Kidney glomerular epithelial cell (primary cell): ENCODE measurements at regions not wholly inside any gene's neighbourhood (a gene's known extent, or its start where the extent isn't known, plus 50 kb on each side); places are given as distances from the start of the nearest gene placed in this dataset.
A peak's percentile ranks its signal among the peaks of the same experiment; 100 is the strongest.

Experiments
- DNase-seq: peaks from one replicate; lab custom pipeline; 2025; lab: John Stamatoyannopoulos, UW

DNA sequence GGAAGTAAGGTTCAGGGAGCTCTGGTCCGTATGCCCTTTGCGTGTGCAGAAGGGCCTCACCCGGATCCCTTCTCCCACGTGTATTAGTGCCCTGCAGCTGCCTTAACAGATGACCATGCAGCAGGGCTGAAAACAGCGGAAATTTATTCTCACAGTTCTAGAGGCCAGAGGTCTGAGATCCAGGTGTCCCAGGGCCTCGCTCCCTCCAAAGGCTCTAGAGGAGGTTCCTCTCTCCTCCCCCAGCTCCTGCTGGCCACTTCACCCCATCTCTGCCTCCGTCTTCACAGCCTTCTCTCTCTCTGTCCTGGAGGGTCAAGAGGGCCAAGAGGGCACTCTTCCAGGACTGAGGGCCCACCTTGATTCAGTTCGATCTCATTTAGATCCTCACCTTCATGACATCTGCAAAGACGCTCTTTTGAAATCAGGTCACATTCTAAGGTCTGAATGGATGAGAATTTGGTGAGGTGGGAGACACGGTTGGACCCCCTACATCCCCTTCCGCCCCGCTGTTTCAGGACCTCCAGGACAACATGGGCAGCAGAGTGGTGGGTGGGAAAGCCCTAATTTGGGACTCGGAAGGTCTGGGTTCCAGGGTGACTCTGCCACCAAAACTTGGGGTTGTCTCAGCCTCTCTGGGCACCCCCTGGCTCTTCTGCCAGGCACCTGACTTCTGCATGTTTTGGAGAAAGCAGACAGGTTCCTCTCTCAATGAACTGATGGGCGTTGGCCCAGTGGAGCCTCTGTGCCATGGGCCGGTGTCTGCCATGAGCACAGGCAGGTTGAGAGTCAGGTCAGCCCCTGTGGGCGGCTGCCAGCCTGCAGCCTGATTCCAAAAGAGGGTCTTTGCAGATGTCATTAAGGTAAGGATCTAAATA lies 361.2 kb downstream of the SEC14L1 start:
- no peak for DNase-seq

DNA sequence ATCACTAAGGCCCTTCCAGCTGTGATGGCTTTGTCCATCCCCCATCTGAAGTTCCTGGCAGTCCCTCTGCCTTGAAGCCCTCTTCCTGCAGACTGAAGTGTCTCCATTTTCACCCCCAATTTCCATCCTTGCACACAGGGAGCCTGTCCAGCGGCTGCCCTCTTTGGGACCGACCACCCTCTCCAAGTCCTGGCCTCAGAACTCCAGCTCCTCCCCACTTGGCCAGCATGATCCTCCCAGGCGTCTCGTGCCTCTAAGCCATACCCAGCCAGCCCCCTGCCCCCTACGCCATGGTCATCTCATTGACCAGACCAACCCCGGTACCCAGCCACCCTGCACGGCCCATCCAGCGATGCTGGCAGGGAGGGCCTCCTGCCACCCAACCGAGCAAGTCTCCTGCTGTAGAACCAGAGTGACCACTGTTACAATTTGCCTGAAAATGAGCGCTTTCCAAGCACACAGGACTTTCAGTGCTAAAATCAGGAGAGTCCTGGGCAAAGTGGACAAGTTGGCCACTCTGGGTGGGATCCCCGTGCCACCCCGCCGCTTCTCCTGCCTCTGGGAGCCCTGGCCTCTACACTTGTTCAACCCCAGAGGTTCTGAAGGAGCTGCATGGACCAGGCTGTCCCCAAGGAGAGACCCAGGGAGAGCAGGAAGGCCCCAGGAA lies 362.0 kb downstream of the SEC14L1 start:
- DNase-seq = no peak

DNA sequence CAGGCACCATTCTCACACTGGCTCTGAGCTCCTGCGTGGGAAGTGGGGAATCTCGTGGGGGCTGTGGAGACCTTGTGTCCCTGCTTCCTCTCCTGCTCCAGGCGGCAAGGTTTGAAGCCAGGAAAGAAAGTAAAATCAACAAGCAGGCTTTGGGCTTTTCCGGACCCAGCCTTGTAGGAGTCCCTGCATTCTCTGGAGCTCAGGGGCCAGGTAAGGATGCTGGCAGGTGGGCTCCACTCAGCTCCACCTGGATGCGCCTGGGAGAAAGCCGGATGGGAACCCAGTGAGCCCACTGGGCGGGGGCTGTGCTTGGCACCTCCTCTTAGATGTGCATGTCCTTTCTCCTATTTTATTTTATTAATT lies 362.5 kb downstream of the SEC14L1 start:
- no peak for DNase-seq

DNA sequence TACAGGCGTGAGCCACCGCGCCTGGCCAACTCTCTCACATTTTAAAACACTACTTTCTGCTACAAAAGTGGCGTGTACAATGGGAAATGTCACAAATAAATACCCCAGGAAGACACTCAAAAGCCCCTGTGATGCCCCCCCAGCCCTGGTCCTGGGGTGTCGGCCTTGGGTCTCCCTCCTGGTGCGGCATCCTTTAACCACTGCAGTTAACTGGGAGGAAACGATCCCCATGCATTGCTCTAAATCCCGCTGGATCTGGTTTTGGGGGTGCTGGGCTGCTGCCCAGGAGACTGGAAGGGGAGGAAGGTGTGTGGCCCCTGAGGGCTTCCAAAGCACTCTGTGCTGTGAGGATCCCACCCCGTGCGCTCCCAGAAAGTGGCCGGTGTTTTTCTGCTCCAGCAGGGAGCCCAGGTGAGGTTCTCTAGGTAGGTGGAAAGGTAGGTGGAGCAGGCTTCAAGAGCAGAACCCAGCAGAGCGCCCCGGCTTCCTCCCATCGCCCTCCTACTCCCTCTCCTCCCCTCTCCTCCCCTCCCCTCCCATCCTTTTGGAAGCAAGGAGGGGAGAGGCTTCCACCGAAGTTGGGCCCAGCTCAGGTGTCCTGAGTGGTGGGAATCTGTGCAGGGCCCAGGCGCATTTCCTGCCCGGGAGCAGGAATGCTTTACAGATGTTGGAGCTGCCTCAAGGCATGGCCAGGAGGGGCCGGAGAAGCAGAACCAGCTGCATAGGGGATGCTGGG lies 363.3 kb downstream of the SEC14L1 start:
- no peak for DNase-seq

DNA sequence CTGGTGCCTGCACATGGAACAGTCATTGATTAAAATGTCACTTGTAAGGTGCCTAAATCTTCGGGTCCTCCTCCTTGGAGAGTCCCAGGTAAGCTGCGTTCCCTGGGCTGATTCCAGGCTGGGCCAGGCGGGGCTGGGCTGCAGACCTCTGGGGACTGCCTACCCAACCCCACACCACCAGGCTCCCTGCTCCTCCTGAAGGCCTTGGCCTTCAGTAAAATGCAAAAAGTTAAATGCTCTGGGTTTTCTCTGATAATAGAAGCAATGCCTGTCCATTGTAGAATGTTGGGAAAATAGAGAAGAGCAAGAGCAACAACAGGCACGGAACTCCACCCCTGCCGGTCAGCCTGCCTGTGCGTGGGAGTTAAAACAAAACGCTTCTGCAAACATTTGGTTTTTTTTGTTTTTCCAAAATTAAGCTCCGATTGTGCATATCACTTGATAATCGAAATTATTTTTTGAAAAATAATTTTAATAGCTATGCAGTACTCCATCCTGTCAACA lies 363.9 kb downstream of the SEC14L1 start:
- DNase-seq = no peak

DNA sequence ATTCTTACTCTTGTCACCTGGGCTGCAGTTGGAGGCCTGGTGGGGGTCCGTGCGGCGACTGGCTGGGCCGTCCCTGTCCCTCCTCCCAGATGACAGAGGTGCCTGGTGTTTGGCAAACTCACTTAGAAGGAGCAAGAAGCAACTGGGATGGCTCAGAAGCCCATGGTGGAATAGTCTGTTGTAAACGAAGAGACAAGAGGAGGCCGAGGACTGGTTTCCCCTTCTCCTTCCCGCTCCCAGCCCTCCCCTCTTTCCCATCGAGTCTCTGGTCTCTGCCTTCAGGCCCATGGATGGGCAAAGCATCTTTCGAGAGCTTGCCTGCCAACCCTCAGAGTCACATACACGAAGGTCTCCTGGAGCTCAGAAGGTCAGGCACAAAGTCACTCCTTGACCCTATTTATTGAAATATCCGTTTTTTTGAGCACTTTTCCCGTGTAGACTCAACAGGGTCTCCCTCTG lies 364.4 kb downstream of the SEC14L1 start:
- no peak for DNase-seq

DNA sequence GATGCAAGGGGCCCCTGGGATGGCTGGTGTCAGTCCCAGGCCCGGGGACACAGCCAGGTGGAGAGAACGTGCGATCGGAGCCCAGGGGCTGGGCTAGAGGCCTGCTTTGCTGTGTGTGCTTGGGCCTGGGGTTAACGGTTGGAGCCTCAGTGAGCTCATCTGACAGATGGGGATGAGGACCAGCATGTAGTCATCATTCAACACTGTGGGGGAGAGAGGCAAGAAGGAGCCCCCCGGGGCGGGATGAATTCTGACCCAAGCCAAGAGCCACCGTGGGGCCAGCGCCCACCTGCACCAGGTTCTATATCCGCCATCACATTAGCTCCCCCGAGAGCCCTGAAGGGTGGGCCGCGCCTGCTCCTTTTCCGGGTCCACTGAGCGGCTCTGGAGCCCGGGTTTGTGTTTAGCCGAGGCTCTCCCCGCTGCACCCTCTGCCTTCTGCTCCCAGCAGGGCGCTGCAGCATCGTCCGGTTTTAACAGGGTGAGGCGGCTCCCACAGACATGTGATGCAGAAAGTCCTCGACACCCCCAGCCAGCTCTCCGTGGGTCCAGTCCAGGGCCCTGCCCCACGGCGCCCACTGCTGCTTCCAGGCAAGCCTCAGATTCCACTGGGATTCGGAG lies 365.7 kb downstream of the SEC14L1 start:
- DNase-seq = no peak

DNA sequence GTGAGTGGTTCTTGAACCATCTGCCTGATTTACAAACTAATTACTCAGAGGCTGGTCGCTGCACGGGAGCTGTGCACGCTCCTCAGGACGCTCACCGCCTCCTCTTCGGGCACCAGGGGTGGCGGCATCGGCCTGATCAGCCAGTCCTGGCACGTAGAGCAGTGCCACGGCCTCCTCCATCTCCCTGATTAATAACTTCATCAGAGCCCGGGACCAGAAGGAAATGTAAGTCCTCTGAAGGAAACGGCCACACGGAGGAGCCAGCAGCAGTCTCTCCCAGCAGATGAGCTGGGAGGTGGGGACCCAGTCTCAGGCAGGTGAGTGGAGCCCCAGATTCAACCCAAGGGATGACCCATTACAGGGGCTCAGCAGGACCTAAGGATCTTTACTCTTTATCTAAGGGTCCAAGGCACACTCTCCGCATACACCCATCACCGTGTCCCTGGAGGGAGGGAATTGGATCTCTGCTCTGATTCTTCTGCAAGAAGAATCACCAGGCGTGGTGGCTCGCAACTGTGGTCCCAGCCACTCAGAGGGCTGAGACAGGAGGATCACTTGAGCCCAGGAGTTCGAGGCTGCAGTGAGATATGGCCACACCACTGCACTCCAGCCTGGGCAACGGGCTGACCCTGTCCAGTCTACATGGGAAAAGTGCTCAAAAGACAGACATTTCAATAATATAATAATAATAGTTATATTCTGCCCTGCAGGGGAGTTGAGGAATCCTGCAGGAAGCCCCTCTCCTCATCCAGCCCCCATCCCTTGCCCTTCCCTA lies 366.5 kb downstream of the SEC14L1 start:
- DNase-seq = no peak

DNA sequence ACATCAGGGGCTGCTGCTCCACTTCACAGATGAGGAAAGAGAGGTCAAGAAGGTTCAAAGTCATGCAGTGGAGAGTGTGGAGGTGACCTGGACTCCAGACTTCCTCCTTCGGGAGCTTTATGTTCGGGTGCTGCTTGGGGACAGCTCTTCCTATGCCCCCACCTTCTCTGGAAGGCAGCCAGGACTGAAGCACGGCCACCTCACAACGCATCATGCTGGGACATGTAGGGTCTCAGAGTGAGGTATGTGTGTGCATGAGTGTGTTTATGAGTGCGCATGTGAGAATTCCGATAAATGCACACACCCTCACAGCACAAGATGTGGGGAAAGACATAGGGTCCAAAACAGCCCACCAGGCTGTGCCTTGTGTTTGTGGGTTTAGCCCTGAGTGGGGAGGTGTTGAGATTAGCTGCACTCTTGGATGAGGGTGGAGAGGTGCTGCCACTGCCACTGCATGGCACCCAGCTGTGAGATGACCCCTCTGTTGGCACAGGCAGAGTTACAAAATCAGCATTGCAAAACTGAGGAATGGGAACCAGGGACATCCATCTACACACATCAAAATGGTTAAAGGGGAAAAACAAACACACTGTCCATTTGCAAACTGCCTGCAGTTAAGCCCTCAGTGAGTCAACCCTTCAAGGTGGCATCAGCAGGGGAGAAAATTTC lies 367.4 kb downstream of the SEC14L1 start:
- DNase-seq = no peak

DNA sequence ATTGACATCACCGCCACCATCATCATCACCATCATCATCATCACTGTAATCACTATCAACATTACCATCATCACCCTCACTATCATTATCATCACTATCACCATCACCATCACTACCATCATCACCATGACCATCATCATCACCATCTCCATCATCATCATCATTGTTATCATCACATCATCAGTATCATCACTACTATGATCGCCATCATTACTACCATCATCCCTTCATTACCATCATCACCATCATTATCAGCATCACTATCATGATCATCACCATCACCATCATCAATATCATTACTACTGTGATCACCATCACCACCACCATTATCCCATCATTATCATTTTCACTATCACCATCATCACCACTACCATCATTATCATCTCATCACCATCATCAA lies 368.3 kb downstream of the SEC14L1 start:
- DNase-seq = no peak

DNA sequence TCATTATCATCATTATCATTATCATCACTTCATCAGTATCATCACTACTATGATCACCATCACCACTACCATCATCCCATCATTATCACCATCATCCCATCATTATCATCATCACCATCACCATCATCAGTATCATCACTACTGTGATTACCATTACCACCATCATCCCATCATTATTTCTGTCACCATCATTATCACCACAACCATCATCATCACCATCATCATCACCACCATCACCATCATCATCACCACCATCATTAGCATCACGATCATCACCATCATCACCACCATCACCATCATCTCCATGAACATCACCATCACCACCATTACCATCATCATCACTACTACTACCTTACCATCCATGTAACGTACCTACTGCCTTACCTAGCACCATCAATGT lies 368.8 kb downstream of the SEC14L1 start:
- DNase-seq = no peak

DNA sequence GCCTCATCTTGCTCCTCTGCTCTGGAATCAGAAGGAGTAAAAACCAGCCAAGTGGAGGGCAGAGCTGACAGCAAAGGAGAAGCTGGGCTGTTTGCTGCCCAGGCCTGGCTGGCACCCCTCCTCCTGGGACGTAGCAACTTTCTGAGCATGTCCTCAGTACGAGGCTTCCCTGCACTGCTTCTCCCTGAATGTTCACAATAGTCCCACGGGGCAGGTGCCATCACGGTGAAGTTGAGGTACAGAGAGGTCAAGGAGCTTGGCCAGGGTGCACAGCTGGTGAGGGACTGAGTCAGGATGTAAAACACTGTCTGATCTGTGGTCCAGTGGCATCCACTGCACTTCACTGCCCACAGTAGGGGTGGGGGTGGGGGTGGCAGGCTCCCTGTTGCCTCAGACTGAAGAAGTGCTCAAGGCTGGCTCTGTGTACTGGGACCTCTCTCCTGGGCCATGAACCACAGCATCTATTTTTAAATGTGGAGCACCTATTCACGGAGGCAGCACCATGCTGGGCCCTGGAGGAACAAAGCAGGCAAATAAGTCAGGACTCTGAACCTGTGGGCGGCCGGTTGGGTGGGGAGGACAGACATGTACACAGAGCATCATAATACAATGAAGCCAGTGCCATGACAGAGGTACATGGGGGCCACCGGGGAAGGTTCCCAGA lies 369.5 kb downstream of the SEC14L1 start:
- DNase-seq = no peak

DNA sequence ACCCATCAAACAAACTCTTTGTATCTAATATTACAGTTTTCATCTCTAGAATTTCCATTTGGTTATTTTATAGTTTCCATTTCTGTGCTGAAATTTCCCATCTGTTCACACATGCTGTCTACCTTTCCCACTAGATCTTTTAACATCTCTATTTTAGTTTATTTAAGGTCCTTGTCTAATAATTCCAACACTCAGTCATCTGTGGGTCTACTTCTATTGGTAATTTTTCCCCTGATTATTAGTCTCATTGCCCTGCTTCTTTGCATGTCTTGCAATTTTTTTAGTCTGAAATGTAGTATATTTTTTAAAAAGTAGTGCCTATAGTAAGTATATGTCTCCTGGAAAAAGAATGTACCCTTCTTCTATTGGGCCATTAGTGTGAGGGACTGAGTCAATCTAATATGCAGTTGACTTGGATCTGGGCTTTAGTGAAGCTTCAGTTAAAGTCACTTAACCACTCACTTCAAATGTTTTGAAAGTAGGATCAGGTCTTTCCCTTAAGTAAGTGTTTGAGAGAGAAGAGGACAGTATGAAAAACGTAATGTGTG lies 370.8 kb downstream of the SEC14L1 start:
- no peak for DNase-seq

DNA sequence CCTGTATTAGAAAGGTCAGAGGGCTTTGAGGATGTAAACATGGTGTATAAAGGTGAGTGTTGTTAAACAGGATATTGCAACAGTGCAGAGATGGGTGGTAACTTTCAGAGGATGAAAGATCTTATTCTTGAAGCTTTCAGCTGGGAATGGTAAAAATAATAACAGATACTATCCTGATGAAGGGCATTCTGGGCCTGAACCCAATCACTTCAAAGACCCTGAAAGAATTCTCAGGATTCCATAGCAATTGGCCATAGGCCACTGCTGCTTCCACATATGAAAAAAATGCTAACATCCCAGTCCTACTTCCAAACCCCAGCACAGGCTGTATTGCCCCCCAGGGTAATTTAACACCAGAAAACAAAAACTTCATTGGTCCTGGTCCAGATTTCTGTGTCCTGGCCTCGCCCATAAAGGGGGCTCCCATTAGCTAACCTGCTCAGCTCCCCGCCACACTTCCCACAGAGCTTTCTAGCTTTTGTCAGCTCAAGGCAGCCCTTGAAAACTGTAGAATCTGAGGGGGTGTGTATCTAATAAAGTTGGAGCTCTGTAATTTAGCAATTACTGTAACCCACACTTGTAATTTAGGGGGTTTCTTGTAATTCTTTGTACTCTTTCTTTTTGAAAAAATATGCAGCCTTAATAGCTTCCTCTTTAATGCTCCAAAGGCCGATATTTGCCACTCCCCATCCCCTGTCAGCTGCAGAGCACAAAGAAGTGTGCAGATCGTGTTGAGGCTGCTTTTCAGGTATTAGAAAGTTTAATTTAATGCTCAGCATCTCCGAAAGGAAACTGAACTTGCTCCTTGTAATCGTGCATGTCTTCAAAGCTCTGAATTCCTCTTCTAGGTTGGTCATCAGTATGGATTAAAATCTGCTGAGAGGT lies 371.5 kb downstream of the SEC14L1 start:
- no peak for DNase-seq

DNA sequence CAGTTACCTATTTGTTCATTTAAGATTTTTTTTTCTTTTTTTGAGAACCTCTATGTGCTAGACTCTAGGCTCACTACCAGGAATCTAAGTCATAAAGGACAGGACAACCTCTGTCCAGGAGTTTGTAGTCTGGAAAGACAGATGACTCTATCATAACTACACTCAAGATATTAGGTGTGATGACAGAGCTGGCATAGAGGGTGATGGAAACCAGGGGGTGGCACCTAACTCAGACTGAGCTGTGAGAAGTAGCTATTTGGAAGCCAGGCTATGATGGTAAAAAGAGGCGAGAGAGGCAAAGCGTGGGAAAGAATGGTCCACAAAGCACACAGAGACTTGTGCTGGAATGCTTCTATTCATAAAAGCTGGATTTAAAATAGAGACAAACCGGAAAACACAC lies 372.3 kb downstream of the SEC14L1 start:
- no peak for DNase-seq

DNA sequence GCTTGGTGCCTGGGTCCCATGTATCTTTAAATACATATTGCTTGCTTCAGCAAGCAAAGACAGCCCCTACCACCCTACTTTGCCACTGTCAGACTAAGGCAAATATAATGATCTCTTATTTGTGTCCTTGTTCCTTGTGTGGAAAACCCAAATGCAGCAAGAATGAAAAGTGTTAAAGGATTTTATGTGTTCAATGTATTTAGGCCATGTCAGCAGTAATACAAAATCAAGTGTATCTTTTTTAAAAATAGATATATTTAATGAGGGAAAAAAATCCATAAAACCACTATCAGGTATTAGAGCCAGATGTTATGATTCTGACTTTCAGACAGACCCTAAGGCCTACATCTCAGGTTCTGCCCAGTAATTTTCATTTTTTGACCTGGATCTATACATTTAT lies 374.5 kb downstream of the SEC14L1 start:
- no peak for DNase-seq

DNA sequence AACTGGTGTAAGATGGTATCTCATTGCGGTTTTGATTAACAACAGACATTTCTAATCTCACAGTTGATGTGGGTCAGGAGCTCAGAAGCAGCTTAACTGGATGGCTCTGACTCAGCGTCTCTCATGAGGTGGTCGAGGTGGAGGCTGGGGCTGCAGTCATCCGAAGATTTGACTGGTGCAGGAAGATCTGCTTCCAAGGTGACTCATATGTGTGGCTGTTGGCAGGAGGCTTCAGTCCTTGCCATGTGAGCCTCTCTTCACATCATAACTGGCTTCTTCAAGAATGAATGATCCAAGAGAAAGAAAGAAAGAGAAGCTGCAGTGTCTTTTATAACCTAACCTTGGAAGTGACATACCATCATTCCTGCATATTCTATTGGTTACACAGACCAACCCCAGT lies 376.1 kb downstream of the SEC14L1 start:
- peak; percentile 35 for DNase-seq

DNA sequence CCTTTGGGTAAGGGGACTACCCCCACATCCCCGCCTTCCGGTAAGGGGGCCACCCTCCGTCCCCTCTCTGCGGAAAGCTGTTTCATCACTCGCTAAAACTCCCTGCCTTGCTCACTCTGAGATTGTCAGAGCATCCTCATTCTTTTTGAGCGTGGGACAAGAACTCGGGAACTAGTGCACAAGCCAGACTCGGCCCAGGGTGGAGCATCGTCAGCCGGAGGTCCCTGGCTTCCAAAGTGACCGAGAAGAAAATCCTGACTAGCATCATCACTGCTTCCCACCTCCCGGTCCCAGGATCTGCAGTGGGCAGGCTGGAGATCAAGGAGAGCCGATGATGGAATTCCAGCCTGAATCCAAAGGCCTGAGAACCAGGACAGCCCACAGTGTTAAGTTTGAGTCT lies 380.3 kb downstream of the SEC14L1 start:
- DNase-seq = no peak

DNA sequence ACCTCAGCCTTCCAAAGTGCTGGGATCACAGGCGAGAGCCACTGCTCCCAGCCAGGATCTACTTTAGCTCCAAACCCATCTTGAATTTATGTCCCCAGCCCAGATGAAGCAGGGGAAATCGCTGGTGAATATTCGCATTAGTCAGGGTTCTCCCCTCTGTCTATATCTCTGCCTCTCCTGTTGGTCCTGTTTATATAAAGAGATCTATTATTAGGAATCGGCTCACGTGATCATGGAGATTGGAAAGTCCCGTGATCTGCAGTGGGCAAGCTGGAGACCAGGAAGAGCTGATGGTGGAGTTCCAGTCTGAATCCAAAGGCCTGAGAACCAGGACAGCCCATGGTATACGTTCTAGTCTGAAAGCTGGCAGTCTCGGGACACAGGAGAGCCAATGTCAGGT lies 382.8 kb downstream of the SEC14L1 start:
- no peak for DNase-seq
